GM19397 (cell line): ENCODE measurements at regions not wholly inside any gene's neighbourhood (a gene's known extent, or its start where the extent isn't known, plus 50 kb on each side); places are given as distances from the start of the nearest gene placed in this dataset.
"Not testable (repeated sequence)": the region's sequence is repeated elsewhere in the genome, so short reads cannot be mapped to it uniquely, and the experiment has no call there.

Experiments
- ATAC-seq: cut with Tn5 transposase; IDR thresholded peaks from one replicate; pipeline ENCODE4 v1.9.1; 2021; ENCODE audit warnings: mild to moderate bottlenecking, moderate library complexity; ENCODE audit not compliant: unreplicated experiment

DNA sequence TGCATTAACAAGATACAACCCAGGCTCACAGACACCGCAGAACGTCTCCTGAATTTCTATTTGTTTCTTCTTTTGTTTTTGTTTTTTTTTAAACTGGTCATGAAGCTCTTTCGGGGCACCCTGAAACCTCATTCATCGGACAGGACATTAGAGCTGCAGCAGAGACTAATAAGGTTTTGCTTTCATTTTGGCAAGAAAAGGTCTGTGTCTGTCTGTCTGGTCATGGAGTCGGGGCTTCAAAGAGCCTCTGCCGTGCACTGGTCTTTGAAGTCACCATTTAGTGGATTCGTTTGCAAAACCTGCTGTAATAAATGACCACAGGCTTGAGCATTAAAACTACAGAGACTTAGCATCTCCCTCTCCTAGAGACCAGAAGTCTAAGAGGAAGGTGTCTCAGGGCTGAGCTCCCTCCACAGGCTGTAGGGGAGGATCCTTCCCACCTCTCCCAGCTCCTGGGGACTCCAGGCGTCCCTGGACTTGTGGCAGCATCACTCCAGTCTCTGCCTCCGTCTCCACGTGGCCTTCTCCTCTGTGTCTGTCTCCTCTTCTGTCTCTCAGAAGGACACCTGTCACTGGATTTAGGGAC, 247.5 kb downstream of the CRLF2 start:
- ATAC-seq = no peak

DNA sequence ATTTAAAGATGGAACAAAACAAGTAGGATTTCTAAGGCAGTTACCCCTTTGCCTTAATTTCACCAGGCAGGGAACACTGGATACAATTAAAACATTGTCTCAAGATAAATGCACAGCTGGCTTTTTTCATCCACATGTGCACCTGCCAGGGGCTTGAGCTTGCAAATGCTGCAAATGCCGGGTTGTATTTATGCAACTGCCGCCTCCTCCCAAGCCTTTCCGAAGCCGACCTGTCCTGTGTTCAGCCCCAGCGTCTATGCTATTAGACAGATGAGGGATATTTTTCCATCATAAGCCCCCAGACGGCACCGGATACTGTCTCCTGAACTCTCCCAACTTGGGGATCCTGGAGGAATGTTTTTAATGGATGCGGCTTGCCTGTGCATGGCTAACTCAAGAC, 251.6 kb downstream of the CRLF2 start:
- no peak for ATAC-seq

DNA sequence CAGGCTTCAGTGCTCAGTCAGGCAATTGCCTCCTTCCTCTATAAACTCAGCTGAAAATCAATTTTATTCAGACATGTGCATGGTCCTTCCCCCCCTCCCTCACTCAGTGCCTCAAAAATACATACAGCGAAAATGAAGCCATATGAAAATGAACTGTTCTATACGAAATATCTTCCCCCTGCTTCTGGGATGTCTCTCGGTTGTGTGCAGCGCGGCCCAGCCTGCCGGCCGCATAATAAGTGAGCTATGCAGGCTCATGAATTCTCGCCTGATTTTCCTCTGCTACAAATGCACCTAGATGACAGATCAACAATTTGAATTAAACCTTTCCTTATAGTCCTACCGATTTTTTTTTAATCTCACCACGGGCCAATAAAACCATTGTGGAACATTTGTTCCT, 252.9 kb downstream of the CRLF2 start:
- no peak for ATAC-seq

DNA sequence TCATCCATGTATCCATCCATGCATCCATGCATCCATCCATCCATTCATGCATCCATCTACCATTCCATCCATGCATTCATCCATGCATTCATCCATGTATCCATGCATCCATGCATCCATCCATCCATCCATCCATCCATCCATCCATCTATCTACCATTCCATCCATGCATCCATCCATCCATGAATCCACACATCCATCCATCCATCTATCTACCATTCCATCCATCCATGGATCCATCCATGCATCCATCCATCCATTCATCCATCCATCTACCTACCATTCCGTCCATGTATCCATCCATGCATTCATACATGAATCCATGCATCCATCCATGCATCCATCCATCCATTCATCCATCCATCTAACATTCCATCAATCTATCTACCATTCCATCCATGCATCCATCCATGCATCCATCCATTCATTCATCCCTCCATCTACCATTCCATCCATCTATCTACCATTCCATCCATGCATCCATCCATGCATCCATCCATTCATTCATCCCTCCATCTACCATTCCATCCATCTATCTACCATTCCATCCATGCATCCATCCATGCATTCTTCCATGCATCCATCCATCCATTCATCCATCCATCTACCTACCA, 257.2 kb downstream of the CRLF2 start:
- not testable (repeated sequence) for ATAC-seq

DNA sequence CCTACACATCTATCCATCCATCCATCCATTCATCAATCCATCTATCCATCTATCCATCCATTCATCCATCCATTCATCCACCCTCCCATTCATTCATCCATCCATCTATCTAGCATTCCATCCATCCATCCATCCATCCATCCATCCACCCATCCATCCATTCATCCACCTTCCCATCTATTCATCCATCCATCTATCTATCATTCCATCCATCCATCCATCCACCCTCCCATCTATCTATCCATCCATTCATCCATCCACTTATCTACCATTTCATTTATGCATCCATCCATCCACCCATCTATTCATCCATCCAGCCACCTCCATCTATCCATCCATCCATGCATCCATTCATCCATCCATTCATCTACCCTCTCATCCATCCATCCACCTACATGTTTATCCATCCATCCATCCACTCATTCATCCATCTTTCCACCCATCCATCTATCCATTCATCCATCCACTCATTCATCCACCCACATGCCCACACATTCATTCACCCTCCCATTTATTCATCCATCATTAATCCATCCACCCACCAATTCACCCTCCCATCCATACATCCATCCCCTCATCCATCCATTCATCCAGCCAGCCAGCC, 258.5 kb downstream of the CRLF2 start:
- no peak for ATAC-seq

GRCh38 chrX:952816-953215, 259.6 kb downstream of the CRLF2 start:
- no peak for ATAC-seq

GRCh38 chrX:947262-947661, 265.2 kb downstream of the CRLF2 start:
- not testable (repeated sequence) for ATAC-seq

DNA sequence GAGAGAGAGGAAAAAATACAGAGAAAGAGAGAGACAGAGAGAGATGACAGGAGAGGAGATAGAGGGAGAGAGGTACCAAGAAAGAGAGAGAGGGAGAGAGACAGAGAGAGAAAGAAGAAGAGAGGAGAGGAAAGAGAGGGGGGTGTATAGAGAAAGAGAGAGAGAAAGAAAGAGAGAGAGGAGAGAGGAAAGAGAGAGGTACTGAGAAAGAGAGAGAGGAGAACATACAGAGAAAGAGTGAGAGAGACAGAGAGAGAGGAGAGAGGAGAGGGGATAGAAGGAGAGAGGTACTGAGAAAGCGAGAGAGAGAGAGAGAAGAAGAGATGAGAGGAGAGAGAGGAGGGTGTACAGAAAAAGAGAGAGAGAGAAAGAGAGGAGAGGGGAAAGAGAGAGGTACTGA, 269.4 kb downstream of the CRLF2 start:
- ATAC-seq = no peak

- ATAC-seq = no peak
These were observed 271.8 kb downstream of the CRLF2 start for GRCh38 chrX:940691-941090.

- ATAC-seq = no peak
These were observed 275.3 kb downstream of the CRLF2 start for GRCh38 chrX:936979-937769.

GRCh38 chrX:933611-934010, 278.8 kb downstream of the CRLF2 start:
- ATAC-seq = no peak

GRCh38 chrX:928606-929005, 283.8 kb downstream of the CRLF2 start:
- ATAC-seq = no peak

GRCh38 chrX:926991-927390, 285.5 kb downstream of the CRLF2 start:
- no peak for ATAC-seq

DNA sequence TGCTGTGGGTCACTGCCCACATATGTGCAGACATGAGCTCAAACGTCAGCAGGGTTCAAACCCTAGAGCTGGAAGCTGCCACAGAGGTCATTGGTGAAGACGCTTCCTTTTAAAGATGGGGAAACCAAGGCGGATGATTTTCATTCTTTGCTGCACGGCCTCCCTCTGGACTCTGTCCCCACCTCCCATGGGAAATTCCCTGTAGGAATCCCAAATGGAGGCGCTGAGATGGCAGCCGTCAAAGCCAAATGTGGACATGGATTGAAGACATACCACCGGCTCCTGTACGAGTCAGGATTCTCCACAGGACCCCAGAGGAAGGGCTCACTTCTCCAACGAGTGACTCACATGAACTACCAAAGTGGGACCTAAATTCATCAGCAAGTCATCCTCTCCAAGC, 286.4 kb downstream of the CRLF2 start:
- ATAC-seq = no peak

GRCh38 chrX:925652-926061, 286.8 kb downstream of the CRLF2 start:
- no peak for ATAC-seq

GRCh38 chrX:925094-925493, 287.4 kb downstream of the CRLF2 start:
- no peak for ATAC-seq

GRCh38 chrX:924017-924416, 288.4 kb downstream of the CRLF2 start:
- no peak for ATAC-seq

DNA sequence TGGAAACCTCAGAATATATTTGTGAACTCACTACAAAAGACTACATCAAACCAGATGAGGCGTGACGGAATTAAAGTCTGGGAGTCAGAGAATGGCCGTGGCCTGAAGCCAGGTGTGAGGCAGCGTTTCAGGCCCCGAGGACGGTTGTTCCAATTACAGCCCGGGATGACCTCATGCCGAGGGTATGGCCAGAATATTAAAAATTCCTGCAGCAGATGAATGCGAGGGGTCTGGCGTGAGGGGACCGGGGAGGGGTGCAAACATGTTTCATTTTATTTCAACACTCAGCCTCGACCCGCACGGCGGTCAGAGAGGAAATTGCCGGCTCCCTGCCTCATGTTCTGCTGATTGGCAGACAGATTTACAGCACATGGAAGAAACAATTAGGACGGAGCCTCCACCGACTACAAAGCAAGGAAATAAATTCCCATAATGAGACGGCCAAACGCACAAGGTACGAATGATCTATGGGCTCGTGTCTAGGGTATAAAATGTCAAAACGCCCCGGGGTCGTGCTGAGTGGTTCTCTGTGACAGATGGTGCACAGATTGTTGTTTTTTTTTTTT, 289.7 kb downstream of the SHOX start:
- no peak for ATAC-seq

DNA sequence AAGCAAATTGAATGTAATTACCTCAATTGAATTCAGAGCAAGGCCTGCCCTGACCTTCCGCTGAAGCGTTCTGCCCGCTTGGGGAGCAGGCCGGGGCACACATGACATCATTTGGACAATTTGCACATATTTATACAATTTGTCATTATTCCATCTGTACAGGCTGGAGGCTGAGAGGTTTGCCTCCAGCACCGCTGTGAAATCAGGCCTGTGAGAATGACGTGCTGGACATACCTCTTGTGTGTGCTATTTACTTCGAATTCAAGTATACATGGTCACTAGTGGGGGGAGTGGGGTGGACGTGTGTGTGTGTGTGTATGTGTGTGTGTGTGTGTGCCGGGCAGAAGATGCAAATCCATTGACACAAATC, 285.6 kb downstream of the SHOX start:
- ATAC-seq = no peak

GRCh38 chrX:915427-916229, 285.0 kb downstream of the SHOX start:
- ATAC-seq = no peak

DNA sequence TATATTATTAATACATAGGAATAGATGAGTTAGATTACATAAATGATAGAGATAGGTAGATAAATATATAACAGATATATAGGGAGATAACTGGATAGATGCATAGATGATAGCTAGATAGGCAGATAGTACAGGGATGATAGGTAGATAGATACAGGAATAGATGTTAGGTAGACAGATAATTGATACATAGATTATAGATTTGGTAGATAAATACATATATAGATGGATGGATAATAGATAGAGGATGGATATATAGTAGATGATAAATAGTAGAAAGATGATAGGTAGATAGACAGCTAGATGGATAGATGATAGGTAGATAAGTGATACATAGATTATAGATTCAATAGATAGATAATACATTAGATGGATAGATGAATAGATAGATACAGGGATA, 283.6 kb downstream of the SHOX start:
- ATAC-seq = no peak
